CD4-positive, alpha-beta memory T cell (primary cell): ENCODE measurements at regions not wholly inside any gene's neighbourhood (a gene's known extent, or its start where the extent isn't known, plus 50 kb on each side); places are given as distances from the start of the nearest gene placed in this dataset.
"Not testable (repeated sequence)": the region's sequence is repeated elsewhere in the genome, so short reads cannot be mapped to it uniquely, and the experiment has no call there.

ENCODE experiments used
- CTCF ChIA-PET: fragments of 350-600 bp; sonication (Branson Sonifier 250); formaldehyde crosslinking; loops from one replicate; lab custom pipeline; 2021; ENCODE audit warnings: inconsistent platforms; ENCODE audit not compliant: partially characterized antibody; lab: Charles Lee
- POLR2A ChIA-PET: fragments of 350-600 bp; sonication (Branson Sonifier 250); formaldehyde crosslinking; loops from one replicate; lab custom pipeline; 2021; ENCODE audit not compliant: partially characterized antibody; lab: Charles Lee
- DNase-seq, 5 donors: peaks; one replicate each; pipeline versions ENCODE4 v3.0.0 to v3.0.0-alpha.2; 2020 to 2022; ENCODE audit warnings: mixed read lengths in 1 of 5
- H3K27ac ChIP-seq: one replicate; pipeline ENCODE4 v1.7.0; 2013; ENCODE audit warnings: low read depth, low read length
- H3K27me3 ChIP-seq: 2 replicates; pipeline ENCODE4 v1.7.0; 2013; ENCODE audit warnings: mild to moderate bottlenecking, low read length, moderate library complexity; ENCODE audit not compliant: insufficient read depth
- H3K36me3 ChIP-seq: 2 replicates; pipeline ENCODE4 v1.7.0; 2013; ENCODE audit warnings: mild to moderate bottlenecking, low read length, moderate library complexity; ENCODE audit not compliant: insufficient read depth
- H3K4me1 ChIP-seq: 2 replicates; pipeline ENCODE4 v1.7.0; 2013; ENCODE audit warnings: mild to moderate bottlenecking, low read length, moderate library complexity; ENCODE audit not compliant: insufficient read depth
- H3K4me3 ChIP-seq, 2 donors: one replicate each; pipeline ENCODE4 v1.7.0; 2013; ENCODE audit warnings: low read length in 2 of 2, mild to moderate bottlenecking in 1 of 2
- H3K9me3 ChIP-seq, 2 donors: one replicate each; pipeline ENCODE4 v1.7.0; 2013; ENCODE audit warnings: low read length in 2 of 2, control low read depth in 1 of 2; ENCODE audit not compliant: control insufficient read depth in 1 of 2
- H3K27ac Mint-ChIP-seq, 7 donors: one replicate each; pipeline ENCODE4 v1.8.0; 2020 to 2021; ENCODE audit warnings: mixed read lengths in 7 of 7, mild to moderate bottlenecking in 6 of 7, inconsistent platforms in 3 of 7, moderate library complexity in 3 of 7
- H3K27me3 Mint-ChIP-seq, 2 donors: one replicate each; pipeline ENCODE4 v1.8.0; 2020 to 2021; ENCODE audit warnings: mixed read lengths in 2 of 2
- H3K36me3 Mint-ChIP-seq, 2 donors: one replicate each; pipeline ENCODE4 v1.8.0; 2020 to 2021; ENCODE audit warnings: mixed read lengths in 2 of 2, inconsistent platforms in 1 of 2, mild to moderate bottlenecking in 1 of 2
- H3K4me1 Mint-ChIP-seq, 4 donors: one replicate each; pipeline ENCODE4 v1.8.0; 2020 to 2021; ENCODE audit warnings: mixed read lengths in 4 of 4, mild to moderate bottlenecking in 1 of 4
- H3K4me3 Mint-ChIP-seq, 8 donors: one replicate each; pipeline ENCODE4 v1.8.0; 2020 to 2021; ENCODE audit warnings: mixed read lengths in 8 of 8, mild to moderate bottlenecking in 7 of 8, moderate library complexity in 6 of 8, inconsistent platforms in 3 of 8
- H3K9me3 Mint-ChIP-seq, 8 donors: one replicate each; pipeline ENCODE4 v1.8.0; 2020 to 2021; ENCODE audit warnings: mixed read lengths in 8 of 8, mild to moderate bottlenecking in 5 of 8, inconsistent platforms in 3 of 8, moderate library complexity in 1 of 8
- intact Hi-C: fragments of 100-400 bp; cut with micrococcal nuclease; formaldehyde crosslinking; loops from one replicate; pipeline ENCODE4 v1.15.1; 2023

- Mint-ChIP-seq H3K4me1 (no peaks in the 10 kb centered on the region), H3K27me3 (no peaks in the 10 kb centered on the region), H3K27ac (no peak overlapping the region), H3K4me3 (no peak overlapping the region), H3K36me3 (no peaks in the 10 kb centered on the region), H3K9me3 (peaks cover 0 to 4% (median under 1%) of the 10 kb centered on the region in 8 donors)
- H3K4me3 ChIP-seq = no peak overlapping the region
- no peaks in the 10 kb centered on the region for H3K36me3 ChIP-seq
- ChIA-PET CTCF (no interaction called here), POLR2A (no interaction called here)
- no peak overlapping the region for H3K27ac ChIP-seq
- H3K9me3 ChIP-seq = no peaks in the 10 kb centered on the region
- no peak for DNase-seq
- no peaks in the 10 kb centered on the region for H3K27me3 ChIP-seq
- no peaks in the 10 kb centered on the region for H3K4me1 ChIP-seq
- intact Hi-C loops = no loop called here
Measured at GRCh38 chr3:99319961-99320360, 318.4 kb upstream of the COL8A1 start.

- ChIA-PET CTCF (no interaction called here), POLR2A (no interaction called here)
- Mint-ChIP-seq H3K9me3 (peaks cover 0 to 4% (median under 1%) of the 10 kb centered on the region in 8 donors), H3K36me3 (no peaks in the 10 kb centered on the region), H3K27ac (no peak overlapping the region), H3K4me1 (no peaks in the 10 kb centered on the region), H3K27me3 (no peaks in the 10 kb centered on the region), H3K4me3 (no peak overlapping the region)
- no peaks in the 10 kb centered on the region for H3K36me3 ChIP-seq
- DNase-seq = no peak
- H3K4me1 ChIP-seq = no peaks in the 10 kb centered on the region
- H3K4me3 ChIP-seq = no peak overlapping the region
- intact Hi-C loops = no loop called here
- H3K27me3 ChIP-seq = no peaks in the 10 kb centered on the region
- H3K9me3 ChIP-seq = no peaks in the 10 kb centered on the region
- H3K27ac ChIP-seq = no peak overlapping the region
Measured at GRCh38 chr3:99319450-99319849, 318.9 kb upstream of the COL8A1 start.

- ChIA-PET POLR2A (no interaction called here), CTCF (no interaction called here)
- no peaks in the 10 kb centered on the region for H3K36me3 ChIP-seq
- intact Hi-C loops = no loop called here
- no peak for DNase-seq
- H3K27ac ChIP-seq = no peak overlapping the region
- H3K4me3 ChIP-seq = no peak overlapping the region
- H3K9me3 Mint-ChIP-seq = peaks cover 0 to 9% (median 3%) of the 10 kb centered on the region in 8 donors
- no peaks in the 10 kb centered on the region for H3K4me1 ChIP-seq
- no peak overlapping the region for H3K27ac Mint-ChIP-seq
- no peaks in the 10 kb centered on the region for H3K27me3 ChIP-seq
- no peaks in the 10 kb centered on the region for H3K9me3 ChIP-seq
- no peak overlapping the region for H3K4me3 Mint-ChIP-seq
- H3K27me3 Mint-ChIP-seq = no peaks in the 10 kb centered on the region
- H3K4me1 Mint-ChIP-seq = no peaks in the 10 kb centered on the region
- peaks cover 0 to 3% of the 10 kb centered on the region in 2 donors for H3K36me3 Mint-ChIP-seq
Measured at GRCh38 chr3:99317201-99317600, 321.2 kb upstream of the COL8A1 start.

- Histone ChIP-seq H3K27me3 (no peaks in the 10 kb centered on the region), H3K27ac (no peak overlapping the region), H3K36me3 (no peaks in the 10 kb centered on the region), H3K4me1 (no peaks in the 10 kb centered on the region), H3K9me3 (no peaks in the 10 kb centered on the region), H3K4me3 (no peak overlapping the region)
- no peaks in the 10 kb centered on the region for H3K27me3 Mint-ChIP-seq
- CTCF ChIA-PET = no interaction called here
- POLR2A ChIA-PET = no interaction called here
- no peak overlapping the region for H3K27ac Mint-ChIP-seq
- H3K4me3 Mint-ChIP-seq = no peak overlapping the region
- intact Hi-C loops = no loop called here
- no peak for DNase-seq
- H3K4me1 Mint-ChIP-seq = no peaks in the 10 kb centered on the region
- H3K9me3 Mint-ChIP-seq = peaks cover 0 to 14% (median 4%) of the 10 kb centered on the region in 8 donors
- H3K36me3 Mint-ChIP-seq = peaks cover 0 to 3% of the 10 kb centered on the region in 2 donors
Measured at GRCh38 chr3:99315896-99316295, 322.5 kb upstream of the COL8A1 start.

GRCh38 chr3:99313485-99313884 is 324.9 kb upstream of the COL8A1 start:
- peaks cover 0 to 28% (median 5%) of the 10 kb centered on the region in 8 donors for H3K9me3 Mint-ChIP-seq
- no peaks in the 10 kb centered on the region for H3K4me1 ChIP-seq
- H3K9me3 ChIP-seq = no peaks in the 10 kb centered on the region
- no peak overlapping the region for H3K4me3 Mint-ChIP-seq
- ChIA-PET CTCF (no interaction called here), POLR2A (no interaction called here)
- no peak for DNase-seq
- H3K27ac Mint-ChIP-seq = no peak overlapping the region
- no peak overlapping the region for H3K4me3 ChIP-seq
- H3K4me1 Mint-ChIP-seq = no peaks in the 10 kb centered on the region
- no peaks in the 10 kb centered on the region for H3K27me3 Mint-ChIP-seq
- intact Hi-C loops = no loop called here
- H3K36me3 ChIP-seq = no peaks in the 10 kb centered on the region
- H3K27me3 ChIP-seq = no peaks in the 10 kb centered on the region
- H3K27ac ChIP-seq = no peak overlapping the region
- H3K36me3 Mint-ChIP-seq = peaks cover 0 to 3% of the 10 kb centered on the region in 2 donors

GRCh38 chr3:99298661-99299060 is 339.7 kb upstream of the COL8A1 start:
- no peak overlapping the region for H3K4me3 ChIP-seq
- no peaks in the 10 kb centered on the region for H3K9me3 ChIP-seq
- DNase-seq = no peak
- Mint-ChIP-seq H3K27me3 (peaks cover 0 to 2% of the 10 kb centered on the region in 2 donors), H3K4me1 (no peaks in the 10 kb centered on the region), H3K36me3 (no peaks in the 10 kb centered on the region), H3K4me3 (no peak overlapping the region), H3K9me3 (peaks cover 0 to 6% (median 3%) of the 10 kb centered on the region in 8 donors), H3K27ac (no peak overlapping the region)
- no peaks in the 10 kb centered on the region for H3K36me3 ChIP-seq
- POLR2A ChIA-PET = no interaction called here
- H3K27ac ChIP-seq = no peak overlapping the region
- H3K4me1 ChIP-seq = no peaks in the 10 kb centered on the region
- CTCF ChIA-PET = no interaction called here
- intact Hi-C loops = no loop called here
- no peaks in the 10 kb centered on the region for H3K27me3 ChIP-seq

- no peak overlapping the region for H3K27ac Mint-ChIP-seq
- peaks cover 0 to 6% (median 1%) of the 10 kb centered on the region in 8 donors for H3K9me3 Mint-ChIP-seq
- H3K4me3 Mint-ChIP-seq = no peak overlapping the region
- H3K4me1 Mint-ChIP-seq = no peaks in the 10 kb centered on the region
- CTCF ChIA-PET = no interaction called here
- intact Hi-C loops = no loop called here
- H3K27ac ChIP-seq = no peak overlapping the region
- POLR2A ChIA-PET = no interaction called here
- H3K27me3 Mint-ChIP-seq = peaks cover 0 to 2% of the 10 kb centered on the region in 2 donors
- no peaks in the 10 kb centered on the region for H3K4me1 ChIP-seq
- no peak overlapping the region for H3K4me3 ChIP-seq
- no peaks in the 10 kb centered on the region for H3K36me3 Mint-ChIP-seq
- DNase-seq = no peak
- H3K9me3 ChIP-seq = no peaks in the 10 kb centered on the region
- H3K36me3 ChIP-seq = no peaks in the 10 kb centered on the region
- H3K27me3 ChIP-seq = no peaks in the 10 kb centered on the region
Measured at GRCh38 chr3:99295836-99296235, 342.6 kb upstream of the COL8A1 start.

GRCh38 chr3:99294092-99294491 is 344.3 kb upstream of the COL8A1 start:
- H3K9me3 Mint-ChIP-seq, H3K4me3 ChIP-seq, H3K27me3 ChIP-seq, H3K36me3 Mint-ChIP-seq, POLR2A ChIA-PET, H3K36me3 ChIP-seq, H3K27ac ChIP-seq, H3K9me3 ChIP-seq, intact Hi-C loops, H3K4me3 Mint-ChIP-seq, H3K27ac Mint-ChIP-seq, H3K27me3 Mint-ChIP-seq, CTCF ChIA-PET, H3K4me1 ChIP-seq, DNase-seq, H3K4me1 Mint-ChIP-seq: not testable (repeated sequence)
